ENCODE measurements at regions not wholly inside any gene's neighbourhood (a gene's known extent, or its start where the extent isn't known, plus 50 kb on each side); places are given as distances from the start of the nearest gene placed in this dataset.

GRCh38 chr13:63163903-63164302 lies 1748.3 kb upstream of the PCDH20 start:
- TF ChIP-seq POLR2AphosphoS5 (IDR thresholded peaks at IDR 0.05), result no peak
- no peak for TF ChIP-seq CTCF (IDR thresholded peaks at IDR 0.05)

All from gastroesophageal sphincter (tissue), 3 donors.